Skin epidermis (tissue), 12 donors: ENCODE measurements at regions not wholly inside any gene's neighbourhood (a gene's known extent, or its start where the extent isn't known, plus 50 kb on each side); places are given as distances from the start of the nearest gene placed in this dataset.

Source experiments
- H3K27ac ChIP-seq, 21 experiments: fragments of 200-600 bp; sonication (generic) in 11 of 21; one replicate each; pipeline ENCODE4 v1.5.0; 2020; ENCODE audit warnings: mild to moderate bottlenecking in 3 of 21, inconsistent platforms in 2 of 21, moderate library complexity in 2 of 21
- H3K4me3 ChIP-seq, 7 experiments: fragments of 200-600 bp; sonication (generic) in 2 of 7; one replicate each; pipeline ENCODE4 v1.5.0; 2020; ENCODE audit warnings: inconsistent platforms in 2 of 7, mild to moderate bottlenecking in 2 of 7, moderate library complexity in 1 of 7

- H3K4me3 ChIP-seq, result no peak overlapping the region
Observed at GRCh38 chr2:129866391-129866790, 113.1 kb upstream of the RAB6C start.

GRCh38 chr2:129868151-129868550, 111.3 kb upstream of the RAB6C start:
- Histone ChIP-seq H3K4me3 (no peak overlapping the region), H3K27ac (no peak overlapping the region)

More at GRCh38 chr2:129866391-129866790, 113.1 kb upstream of the RAB6C start:
- no peak overlapping the region for H3K27ac ChIP-seq

GRCh38 chr2:129870685-129871241, 108.7 kb upstream of the RAB6C start:
- H3K4me3 ChIP-seq, result no peak overlapping the region
- H3K27ac ChIP-seq, result no peak overlapping the region

- no peak overlapping the region for H3K4me3 ChIP-seq
- H3K27ac ChIP-seq, result no peak overlapping the region
Observed at GRCh38 chr2:129872446-129872845, 107.0 kb upstream of the RAB6C start.

GRCh38 chr2:129876541-129876940, 102.9 kb upstream of the RAB6C start:
- H3K27ac ChIP-seq, result peak overlapping the region in 10 of 21 experiments; percentile 27 to 81 (median 74)
- peak overlapping the region in 4 of 7 experiments; percentile 47 to 63 (median 58) for H3K4me3 ChIP-seq

- peak overlapping the region in 15 of 21 experiments; percentile 4 to 85 (median 73) for H3K27ac ChIP-seq
- peak overlapping the region; percentile 47 to 64 (median 59) for H3K4me3 ChIP-seq
Observed at GRCh38 chr2:129877289-129877741, 102.2 kb upstream of the RAB6C start.

- peak overlapping the region in 6 of 7 experiments; percentile 56 to 64 (median 60) for H3K4me3 ChIP-seq
- H3K27ac ChIP-seq, result peak overlapping the region in 5 of 21 experiments; percentile 1 to 65 (median 22)
Observed at GRCh38 chr2:129877795-129878775, 101.4 kb upstream of the RAB6C start.

GRCh38 chr2:129879614-129880180, 99.8 kb upstream of the RAB6C start:
- no peak overlapping the region for H3K4me3 ChIP-seq
- H3K27ac ChIP-seq, result no peak overlapping the region

- Histone ChIP-seq H3K4me3 (no peak overlapping the region), H3K27ac (no peak overlapping the region)
Observed at GRCh38 chr2:129880309-129880708, 99.2 kb upstream of the RAB6C start.

GRCh38 chr2:129880971-129881370, 98.5 kb upstream of the RAB6C start:
- Histone ChIP-seq H3K27ac (no peak overlapping the region), H3K4me3 (no peak overlapping the region)

GRCh38 chr2:129881786-129882396, 97.6 kb upstream of the RAB6C start:
- no peak overlapping the region for H3K27ac ChIP-seq

GRCh38 chr2:129882476-129882875, 97.0 kb upstream of the RAB6C start:
- H3K27ac ChIP-seq, result no peak overlapping the region
- no peak overlapping the region for H3K4me3 ChIP-seq

More at GRCh38 chr2:129881786-129882396, 97.6 kb upstream of the RAB6C start:
- no peak overlapping the region for H3K4me3 ChIP-seq

GRCh38 chr2:129883121-129883520, 96.3 kb upstream of the RAB6C start:
- Histone ChIP-seq H3K27ac (no peak overlapping the region), H3K4me3 (no peak overlapping the region)

GRCh38 chr2:129884221-129884786, 95.2 kb upstream of the RAB6C start:
- no peak overlapping the region for H3K27ac ChIP-seq
- no peak overlapping the region for H3K4me3 ChIP-seq

GRCh38 chr2:129885735-129886134, 93.7 kb upstream of the RAB6C start:
- Histone ChIP-seq H3K4me3 (no peak overlapping the region), H3K27ac (no peak overlapping the region)

- no peak overlapping the region for H3K4me3 ChIP-seq
Observed at GRCh38 chr2:129887688-129888266, 91.7 kb upstream of the RAB6C start.

GRCh38 chr2:129888461-129888860, 91.0 kb upstream of the RAB6C start:
- Histone ChIP-seq H3K4me3 (no peak overlapping the region), H3K27ac (no peak overlapping the region)

More at GRCh38 chr2:129887688-129888266, 91.7 kb upstream of the RAB6C start:
- no peak overlapping the region for H3K27ac ChIP-seq

- Histone ChIP-seq H3K27ac (no peak overlapping the region), H3K4me3 (no peak overlapping the region)
Observed at GRCh38 chr2:129888896-129889295, 90.6 kb upstream of the RAB6C start.
